Type B pancreatic cell (in vitro differentiated cells): ENCODE measurements at regions not wholly inside any gene's neighbourhood (a gene's known extent, or its start where the extent isn't known, plus 50 kb on each side); places are given as distances from the start of the nearest gene placed in this dataset.

Experiments
- DNase-seq: peaks from one replicate; pipeline ENCODE4 v3.0.0; 2021; ENCODE audit warnings: mixed read lengths; ENCODE audit not compliant: unreplicated experiment; ENCODE audit errors: extremely low spot score
- H3K27ac Mint-ChIP-seq: 2 replicates; pipeline ENCODE4 v1.8.0; 2021; ENCODE audit warnings: mild to moderate bottlenecking, mixed read lengths
- H3K27me3 Mint-ChIP-seq: 2 replicates; pipeline ENCODE4 v1.8.0; 2021; ENCODE audit warnings: mixed read lengths
- H3K36me3 Mint-ChIP-seq: 2 replicates; pipeline ENCODE4 v1.8.0; 2021; ENCODE audit warnings: mixed read lengths
- H3K4me1 Mint-ChIP-seq: one replicate; pipeline ENCODE4 v1.8.0; 2021; ENCODE audit warnings: mixed read lengths; ENCODE audit not compliant: unreplicated experiment
- H3K4me3 Mint-ChIP-seq: 2 replicates; pipeline ENCODE4 v1.8.0; 2021; ENCODE audit warnings: mild to moderate bottlenecking, mixed read lengths
- H3K9me3 Mint-ChIP-seq: 2 replicates; pipeline ENCODE4 v1.8.0; 2021; ENCODE audit warnings: mixed read lengths
- TF ChIP-seq, protein P1 (sequence below): fragments of 200-600 bp; sonication (generic); conservative IDR thresholded peaks from 2 replicates; pipeline ENCODE4 v1.5.0; 2021; ENCODE audit warnings: antibody characterized with exemption, mild to moderate bottlenecking

GRCh38 chr2:149871091-149871885 is 283.7 kb upstream of the MMADHC start:
- TF ChIP-seq, protein P1, sequence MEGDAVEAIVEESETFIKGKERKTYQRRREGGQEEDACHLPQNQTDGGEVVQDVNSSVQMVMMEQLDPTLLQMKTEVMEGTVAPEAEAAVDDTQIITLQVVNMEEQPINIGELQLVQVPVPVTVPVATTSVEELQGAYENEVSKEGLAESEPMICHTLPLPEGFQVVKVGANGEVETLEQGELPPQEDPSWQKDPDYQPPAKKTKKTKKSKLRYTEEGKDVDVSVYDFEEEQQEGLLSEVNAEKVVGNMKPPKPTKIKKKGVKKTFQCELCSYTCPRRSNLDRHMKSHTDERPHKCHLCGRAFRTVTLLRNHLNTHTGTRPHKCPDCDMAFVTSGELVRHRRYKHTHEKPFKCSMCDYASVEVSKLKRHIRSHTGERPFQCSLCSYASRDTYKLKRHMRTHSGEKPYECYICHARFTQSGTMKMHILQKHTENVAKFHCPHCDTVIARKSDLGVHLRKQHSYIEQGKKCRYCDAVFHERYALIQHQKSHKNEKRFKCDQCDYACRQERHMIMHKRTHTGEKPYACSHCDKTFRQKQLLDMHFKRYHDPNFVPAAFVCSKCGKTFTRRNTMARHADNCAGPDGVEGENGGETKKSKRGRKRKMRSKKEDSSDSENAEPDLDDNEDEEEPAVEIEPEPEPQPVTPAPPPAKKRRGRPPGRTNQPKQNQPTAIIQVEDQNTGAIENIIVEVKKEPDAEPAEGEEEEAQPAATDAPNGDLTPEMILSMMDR, result no peak
- no peaks in the 10 kb centered on the region for H3K9me3 Mint-ChIP-seq
- DNase-seq, result no peak
- no peak overlapping the region for H3K27ac Mint-ChIP-seq
- no peaks in the 10 kb centered on the region for H3K4me1 Mint-ChIP-seq
- no peak overlapping the region for H3K4me3 Mint-ChIP-seq
- no peaks in the 10 kb centered on the region for H3K27me3 Mint-ChIP-seq
- no peaks in the 10 kb centered on the region for H3K36me3 Mint-ChIP-seq

GRCh38 chr2:149863227-149863626 is 275.7 kb upstream of the MMADHC start:
- no peak overlapping the region for H3K27ac Mint-ChIP-seq
- peaks cover 11% of the 10 kb centered on the region for H3K4me1 Mint-ChIP-seq
- H3K9me3 Mint-ChIP-seq, result peaks cover 12% of the 10 kb centered on the region
- no peak overlapping the region for H3K4me3 Mint-ChIP-seq
- TF ChIP-seq, protein P1, result no peak
- DNase-seq, result no peak
- H3K36me3 Mint-ChIP-seq, result peaks cover 5% of the 10 kb centered on the region
- H3K27me3 Mint-ChIP-seq, result no peaks in the 10 kb centered on the region

GRCh38 chr2:149861034-149861433 is 273.5 kb upstream of the MMADHC start:
- no peaks in the 10 kb centered on the region for H3K27me3 Mint-ChIP-seq
- DNase-seq, result no peak
- H3K4me3 Mint-ChIP-seq, result no peak overlapping the region
- no peak overlapping the region for H3K27ac Mint-ChIP-seq
- peaks cover 5% of the 10 kb centered on the region for H3K36me3 Mint-ChIP-seq
- peaks cover 11% of the 10 kb centered on the region for H3K4me1 Mint-ChIP-seq
- TF ChIP-seq, protein P1, result no peak
- peaks cover 12% of the 10 kb centered on the region for H3K9me3 Mint-ChIP-seq

GRCh38 chr2:149860276-149860921 is 272.8 kb upstream of the MMADHC start:
- H3K4me1 Mint-ChIP-seq, result peaks cover 11% of the 10 kb centered on the region
- peaks cover 6% of the 10 kb centered on the region for H3K9me3 Mint-ChIP-seq
- H3K4me3 Mint-ChIP-seq, result no peak overlapping the region
- H3K27me3 Mint-ChIP-seq, result no peaks in the 10 kb centered on the region
- DNase-seq, result no peak
- H3K27ac Mint-ChIP-seq, result no peak overlapping the region
- peaks cover 5% of the 10 kb centered on the region for H3K36me3 Mint-ChIP-seq
- TF ChIP-seq, protein P1, result no peak

DNA sequence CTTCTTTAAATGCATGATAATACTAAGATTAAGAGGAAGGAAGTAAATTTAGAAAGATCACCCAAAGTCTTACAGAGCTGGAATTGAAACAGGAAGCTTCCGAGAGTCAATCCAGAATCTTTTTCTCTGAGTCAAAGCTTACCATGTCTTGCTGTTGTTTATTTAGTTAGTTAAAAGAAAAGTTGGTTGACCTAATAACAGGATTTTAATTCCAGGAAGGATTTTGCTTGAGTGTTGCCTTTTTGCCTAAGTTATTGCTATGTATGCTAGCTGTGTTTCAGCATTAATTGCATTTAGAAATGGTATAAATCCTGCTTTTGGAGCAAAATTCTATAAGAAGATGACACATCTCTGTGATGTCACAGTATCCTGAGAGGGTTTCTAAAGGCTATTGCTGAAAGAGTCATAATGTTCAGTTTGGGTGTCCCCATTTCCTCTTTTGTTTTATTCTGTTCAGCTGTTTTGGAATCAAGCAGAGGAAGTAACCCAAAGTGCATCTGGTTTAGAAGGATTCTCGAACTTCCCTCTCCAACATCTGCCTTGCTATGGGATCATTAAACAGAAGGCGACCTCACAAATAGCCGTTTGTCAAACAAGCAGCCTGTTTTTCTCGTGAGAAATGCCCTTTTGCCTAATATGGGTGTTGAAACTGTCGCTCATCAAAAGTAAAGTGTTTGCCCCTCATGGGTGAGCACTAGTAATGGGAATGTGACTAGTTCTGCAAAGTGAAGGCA is 271.5 kb upstream of the MMADHC start:
- peaks cover 5% of the 10 kb centered on the region for H3K36me3 Mint-ChIP-seq
- no peak overlapping the region for H3K27ac Mint-ChIP-seq
- TF ChIP-seq, protein P1, result no peak
- H3K4me3 Mint-ChIP-seq, result no peak overlapping the region
- H3K4me1 Mint-ChIP-seq, result peaks cover 11% of the 10 kb centered on the region
- H3K27me3 Mint-ChIP-seq, result no peaks in the 10 kb centered on the region
- H3K9me3 Mint-ChIP-seq, result peaks cover 5% of the 10 kb centered on the region
- DNase-seq, result no peak
